ENCODE measurements at regions not wholly inside any gene's neighbourhood (a gene's known extent, or its start where the extent isn't known, plus 50 kb on each side); places are given as distances from the start of the nearest gene placed in this dataset.

- 71% methylated on average over 1 of the region's 1 CpG; no CpG with 5 or more reads in 1 of the 2 donors for WGBS, 2 donors (ENCODE audit: low coverage in 1 of 2)
These were observed 200.6 kb downstream of the PRDM2 start for GRCh38 chr1:13900583-13900982.

GRCh38 chr1:13901039-13901438 lies 201.1 kb downstream of the PRDM2 start:
- H3K27ac ChIP-seq: no peak overlapping the region
- no peaks in the 10 kb centered on the region for H3K4me1 ChIP-seq
- in situ Hi-C loops (cut with MboI; ENCODE audit: low pct_ligation_motif_present in 1 of 4, low pct_unique_long_range_greater_than_20kb in 1 of 4, low sequenced_read_pairs in 3 of 4): no loop called here
- no peak overlapping the region for H3K4me3 ChIP-seq
- no peaks in the 10 kb centered on the region for H3K36me3 ChIP-seq
- no peaks in the 10 kb centered on the region for H3K9me3 ChIP-seq
- WGBS, 2 donors (ENCODE audit: low coverage in 1 of 2): 29 to 38% methylated on average over 8 to 10 of the region's 10 CpGs
- no peak for DNase-seq
- H3K27me3 ChIP-seq: no peaks in the 10 kb centered on the region
- TF ChIP-seq POLR2AphosphoS5 (IDR thresholded peaks at IDR 0.05) (no peak), EP300 (IDR thresholded peaks at IDR 0.05; ENCODE audit: low read depth) (no peak), CTCF (IDR thresholded peaks at IDR 0.05) (no peak), POLR2A (IDR thresholded peaks at IDR 0.05) (no peak)
- intact Hi-C loops (cut with DNase I; ENCODE audit: low total_unique reads): no loop called here

More at GRCh38 chr1:13900583-13900982, 200.6 kb downstream of the PRDM2 start:
- TF ChIP-seq POLR2AphosphoS5 (IDR thresholded peaks at IDR 0.05) (no peak), POLR2A (IDR thresholded peaks at IDR 0.05) (no peak), CTCF (IDR thresholded peaks at IDR 0.05) (no peak), EP300 (IDR thresholded peaks at IDR 0.05; ENCODE audit: low read depth) (no peak)
- Histone ChIP-seq H3K4me3 (no peak overlapping the region), H3K27ac (no peak overlapping the region), H3K9me3 (no peaks in the 10 kb centered on the region), H3K27me3 (no peaks in the 10 kb centered on the region), H3K4me1 (no peaks in the 10 kb centered on the region), H3K36me3 (no peaks in the 10 kb centered on the region)
- in situ Hi-C loops (cut with MboI; ENCODE audit: low pct_ligation_motif_present in 1 of 4, low pct_unique_long_range_greater_than_20kb in 1 of 4, low sequenced_read_pairs in 3 of 4) (no loop called here), intact Hi-C loops (cut with DNase I; ENCODE audit: low total_unique reads) (no loop called here)
- DNase-seq: no peak

- 74 to 90% methylated on average over 3 to 6 of the region's 6 CpGs for WGBS, 2 donors (ENCODE audit: low coverage in 1 of 2)
- no peak for DNase-seq
- Histone ChIP-seq H3K4me3 (no peak overlapping the region), H3K27ac (no peak overlapping the region), H3K36me3 (no peaks in the 10 kb centered on the region), H3K9me3 (no peaks in the 10 kb centered on the region), H3K27me3 (no peaks in the 10 kb centered on the region), H3K4me1 (no peaks in the 10 kb centered on the region)
- no peak for TF ChIP-seq EP300 (IDR thresholded peaks at IDR 0.05; ENCODE audit: low read depth)
- no peak for TF ChIP-seq CTCF (IDR thresholded peaks at IDR 0.05)
- TF ChIP-seq POLR2AphosphoS5 (IDR thresholded peaks at IDR 0.05): no peak
- no peak for TF ChIP-seq POLR2A (IDR thresholded peaks at IDR 0.05)
- in situ Hi-C loops (cut with MboI; ENCODE audit: low pct_ligation_motif_present in 1 of 4, low pct_unique_long_range_greater_than_20kb in 1 of 4, low sequenced_read_pairs in 3 of 4) (no loop called here), intact Hi-C loops (cut with DNase I; ENCODE audit: low total_unique reads) (no loop called here)
These were observed 201.6 kb downstream of the PRDM2 start for GRCh38 chr1:13901597-13901996.

- H3K4me1 ChIP-seq: no peaks in the 10 kb centered on the region
- intact Hi-C loops (cut with DNase I; ENCODE audit: low total_unique reads): no loop called here
- no peak for DNase-seq
- H3K9me3 ChIP-seq: no peaks in the 10 kb centered on the region
- in situ Hi-C loops (cut with MboI; ENCODE audit: low pct_ligation_motif_present in 1 of 4, low pct_unique_long_range_greater_than_20kb in 1 of 4, low sequenced_read_pairs in 3 of 4): no loop called here
- no peaks in the 10 kb centered on the region for H3K36me3 ChIP-seq
- TF ChIP-seq POLR2AphosphoS5 (IDR thresholded peaks at IDR 0.05): no peak
- no peaks in the 10 kb centered on the region for H3K27me3 ChIP-seq
- no peak overlapping the region for H3K4me3 ChIP-seq
- no peak overlapping the region for H3K27ac ChIP-seq
- WGBS, 2 donors (ENCODE audit: low coverage in 1 of 2): 47% methylated on average over 3 of the region's 3 CpGs; no CpG with 5 or more reads in 1 of the 2 donors
These were observed 208.1 kb downstream of the PRDM2 start for GRCh38 chr1:13908128-13908527.
